IgD-negative memory B cell (primary cell): ENCODE measurements at regions not wholly inside any gene's neighbourhood (a gene's known extent, or its start where the extent isn't known, plus 50 kb on each side); places are given as distances from the start of the nearest gene placed in this dataset.
"Not testable (repeated sequence)": the region's sequence is repeated elsewhere in the genome, so short reads cannot be mapped to it uniquely, and the experiment has no call there.

ENCODE experiments used
- H3K27ac Mint-ChIP-seq, 3 donors: one replicate each; pipeline ENCODE4 v1.8.0; 2020 to 2022; ENCODE audit warnings: mild to moderate bottlenecking in 3 of 3, mixed read lengths in 3 of 3, moderate library complexity in 1 of 3
- H3K27me3 Mint-ChIP-seq: one replicate; pipeline ENCODE4 v1.8.0; 2021; ENCODE audit warnings: mixed read lengths
- H3K36me3 Mint-ChIP-seq: one replicate; pipeline ENCODE4 v1.8.0; 2020; ENCODE audit warnings: mild to moderate bottlenecking, mixed read lengths
- H3K4me1 Mint-ChIP-seq, 3 donors: one replicate each; pipeline ENCODE4 v1.8.0; 2020 to 2022; ENCODE audit warnings: mixed read lengths in 3 of 3, mild to moderate bottlenecking in 1 of 3
- H3K4me3 Mint-ChIP-seq, 4 donors: one replicate each; pipeline ENCODE4 v1.8.0; 2020 to 2022; ENCODE audit warnings: mild to moderate bottlenecking in 4 of 4, mixed read lengths in 4 of 4, moderate library complexity in 3 of 4
- H3K9me3 Mint-ChIP-seq, 3 donors: one replicate each; pipeline ENCODE4 v1.8.0; 2020 to 2021; ENCODE audit warnings: mixed read lengths in 3 of 3, mild to moderate bottlenecking in 1 of 3

GRCh38 chr3:11719406-11720303 lies 75.9 kb upstream of the VGLL4 start:
- H3K27me3 Mint-ChIP-seq, result no peaks in the 10 kb centered on the region

GRCh38 chr3:11718637-11719405 lies 75.1 kb upstream of the VGLL4 start:
- no peaks in the 10 kb centered on the region for H3K9me3 Mint-ChIP-seq
- H3K27ac Mint-ChIP-seq, result peak overlapping the region; percentile 93 to 96 (median 95)
- H3K27me3 Mint-ChIP-seq, result no peaks in the 10 kb centered on the region
- H3K4me3 Mint-ChIP-seq, result peak overlapping the region; percentile 90 to 99 (median 97)
- peaks cover 15 to 28% (median 17%) of the 10 kb centered on the region in 3 donors for H3K4me1 Mint-ChIP-seq
- peaks cover 1% of the 10 kb centered on the region for H3K36me3 Mint-ChIP-seq

More at GRCh38 chr3:11719406-11720303, 75.9 kb upstream of the VGLL4 start:
- H3K4me1 Mint-ChIP-seq, result peaks cover 18 to 24% (median 19%) of the 10 kb centered on the region in 3 donors
- H3K4me3 Mint-ChIP-seq, result peak overlapping the region; percentile 93 to 99 (median 97)
- H3K27ac Mint-ChIP-seq, result peak overlapping the region in 2 of 3 donors; percentile 87 to 93
- H3K9me3 Mint-ChIP-seq, result no peaks in the 10 kb centered on the region
- H3K36me3 Mint-ChIP-seq, result peaks cover 1% of the 10 kb centered on the region

GRCh38 chr3:11717768-11718636 lies 74.3 kb upstream of the VGLL4 start:
- Mint-ChIP-seq H3K36me3 (peaks cover 1% of the 10 kb centered on the region), H3K4me1 (peaks cover 16 to 29% (median 21%) of the 10 kb centered on the region in 3 donors), H3K9me3 (no peaks in the 10 kb centered on the region), H3K27me3 (no peaks in the 10 kb centered on the region), H3K4me3 (peak overlapping the region; percentile 90 to 99 (median 97)), H3K27ac (peak overlapping the region; percentile 93 to 96 (median 95))

GRCh38 chr3:11717301-11717700 lies 73.6 kb upstream of the VGLL4 start:
- Mint-ChIP-seq H3K4me3 (peak overlapping the region in 1 of 4 donors; percentile 9), H3K27ac (no peak overlapping the region), H3K4me1 (peaks cover 20 to 35% (median 23%) of the 10 kb centered on the region in 3 donors)

GRCh38 chr3:11716573-11717290 lies 73.0 kb upstream of the VGLL4 start:
- Mint-ChIP-seq H3K9me3 (no peaks in the 10 kb centered on the region), H3K36me3 (peaks cover 1% of the 10 kb centered on the region), H3K27ac (no peak overlapping the region), H3K4me1 (peaks cover 20 to 37% (median 23%) of the 10 kb centered on the region in 3 donors), H3K27me3 (no peaks in the 10 kb centered on the region), H3K4me3 (peak overlapping the region in 2 of 4 donors; percentile 3 to 9)

More at GRCh38 chr3:11717301-11717700, 73.6 kb upstream of the VGLL4 start:
- H3K27me3 Mint-ChIP-seq, result no peaks in the 10 kb centered on the region
- peaks cover 1% of the 10 kb centered on the region for H3K36me3 Mint-ChIP-seq
- H3K9me3 Mint-ChIP-seq, result no peaks in the 10 kb centered on the region

GRCh38 chr3:11713171-11713570 lies 69.5 kb upstream of the VGLL4 start:
- no peaks in the 10 kb centered on the region for H3K27me3 Mint-ChIP-seq
- H3K4me1 Mint-ChIP-seq, result peaks cover 15 to 26% (median 15%) of the 10 kb centered on the region in 3 donors
- H3K27ac Mint-ChIP-seq, result peak overlapping the region in 1 of 3 donors; percentile 41
- peaks cover 0 to 9% (median 2%) of the 10 kb centered on the region in 3 donors for H3K9me3 Mint-ChIP-seq
- peak overlapping the region in 1 of 4 donors; percentile 10 for H3K4me3 Mint-ChIP-seq
- H3K36me3 Mint-ChIP-seq, result peaks cover 5% of the 10 kb centered on the region

- peaks cover 5% of the 10 kb centered on the region for H3K36me3 Mint-ChIP-seq
- peak overlapping the region in 1 of 3 donors; percentile 41 for H3K27ac Mint-ChIP-seq
- no peaks in the 10 kb centered on the region for H3K27me3 Mint-ChIP-seq
- peaks cover 14 to 24% (median 16%) of the 10 kb centered on the region in 3 donors for H3K4me1 Mint-ChIP-seq
- H3K9me3 Mint-ChIP-seq, result peaks cover 0 to 9% (median 2%) of the 10 kb centered on the region in 3 donors
- no peak overlapping the region for H3K4me3 Mint-ChIP-seq
These were observed 68.9 kb upstream of the VGLL4 start for GRCh38 chr3:11712646-11713045.

- peaks cover 7% of the 10 kb centered on the region for H3K36me3 Mint-ChIP-seq
- H3K27ac Mint-ChIP-seq, result no peak overlapping the region
- no peak overlapping the region for H3K4me3 Mint-ChIP-seq
- H3K27me3 Mint-ChIP-seq, result no peaks in the 10 kb centered on the region
- H3K9me3 Mint-ChIP-seq, result peaks cover 0 to 9% (median 2%) of the 10 kb centered on the region in 3 donors
- H3K4me1 Mint-ChIP-seq, result peaks cover 15 to 22% (median 16%) of the 10 kb centered on the region in 3 donors
These were observed 68.2 kb upstream of the VGLL4 start for GRCh38 chr3:11711876-11712275.

GRCh38 chr3:11709782-11710181 lies 66.1 kb upstream of the VGLL4 start:
- Mint-ChIP-seq H3K4me3 (no peak overlapping the region), H3K4me1 (peaks cover 14 to 21% (median 16%) of the 10 kb centered on the region in 3 donors), H3K27ac (no peak overlapping the region), H3K36me3 (peaks cover 11% of the 10 kb centered on the region), H3K27me3 (no peaks in the 10 kb centered on the region), H3K9me3 (peaks cover 0 to 9% (median 2%) of the 10 kb centered on the region in 3 donors)

- peaks cover 11% of the 10 kb centered on the region for H3K36me3 Mint-ChIP-seq
- not testable (repeated sequence) for H3K27ac Mint-ChIP-seq, H3K27me3 Mint-ChIP-seq
These were observed 63.4 kb upstream of the VGLL4 start for GRCh38 chr3:11707084-11707483.

GRCh38 chr3:11706604-11707003 lies 62.9 kb upstream of the VGLL4 start:
- H3K4me3 Mint-ChIP-seq, result no peak overlapping the region
- peaks cover 14% of the 10 kb centered on the region for H3K36me3 Mint-ChIP-seq
- no peaks in the 10 kb centered on the region for H3K27me3 Mint-ChIP-seq
- H3K27ac Mint-ChIP-seq, result no peak overlapping the region
- peaks cover 6 to 10% (median 6%) of the 10 kb centered on the region in 3 donors for H3K4me1 Mint-ChIP-seq
- peaks cover 0 to 9% (median 2%) of the 10 kb centered on the region in 3 donors for H3K9me3 Mint-ChIP-seq

More at GRCh38 chr3:11707084-11707483, 63.4 kb upstream of the VGLL4 start:
- H3K9me3 Mint-ChIP-seq, H3K4me1 Mint-ChIP-seq: not testable (repeated sequence)
- H3K4me3 Mint-ChIP-seq, result peak overlapping the region in 1 of 4 donors; percentile 34

GRCh38 chr3:11705049-11705448 lies 61.3 kb upstream of the VGLL4 start:
- Mint-ChIP-seq H3K27me3 (no peaks in the 10 kb centered on the region), H3K4me1 (peaks cover 6 to 13% (median 6%) of the 10 kb centered on the region in 3 donors), H3K9me3 (peaks cover 0 to 6% (median 2%) of the 10 kb centered on the region in 3 donors), H3K27ac (no peak overlapping the region), H3K4me3 (peak overlapping the region in 2 of 4 donors; percentile 58 to 91), H3K36me3 (peaks cover 14% of the 10 kb centered on the region)

GRCh38 chr3:11703146-11703545 lies 59.4 kb upstream of the VGLL4 start:
- H3K9me3 Mint-ChIP-seq, result no peaks in the 10 kb centered on the region
- peaks cover 16% of the 10 kb centered on the region for H3K36me3 Mint-ChIP-seq
- H3K4me3 Mint-ChIP-seq, result no peak overlapping the region
- H3K27me3 Mint-ChIP-seq, result no peaks in the 10 kb centered on the region
- peaks cover 3 to 8% (median 6%) of the 10 kb centered on the region in 3 donors for H3K4me1 Mint-ChIP-seq
- no peak overlapping the region for H3K27ac Mint-ChIP-seq

- no peak overlapping the region for H3K4me3 Mint-ChIP-seq
These were observed 55.3 kb upstream of the VGLL4 start for GRCh38 chr3:11699083-11699427.

More at GRCh38 chr3:11699083-11699427, 55.3 kb upstream of the VGLL4 start:
- H3K4me1 Mint-ChIP-seq, result peaks cover 0 to 3% (median 3%) of the 10 kb centered on the region in 3 donors
- H3K9me3 Mint-ChIP-seq, result no peaks in the 10 kb centered on the region
- peaks cover 9% of the 10 kb centered on the region for H3K36me3 Mint-ChIP-seq
- H3K27ac Mint-ChIP-seq, result no peak overlapping the region
- no peaks in the 10 kb centered on the region for H3K27me3 Mint-ChIP-seq
